ENCODE measurements at regions not wholly inside any gene's neighbourhood (a gene's known extent, or its start where the extent isn't known, plus 50 kb on each side); places are given as distances from the start of the nearest gene placed in this dataset.

GRCh38 chr4:95754667-95755066, 85.2 kb upstream of the PDHA2 start:
- H3K9me3 ChIP-seq (ENCODE audit: control insufficient read depth in 2 of 3, insufficient read depth in 1 of 3, low read length in 3 of 3) = no peaks in the 10 kb centered on the region
- DNase-seq (no peak), FAIRE-seq (no peak)
- no peak for TF ChIP-seq CTCF (IDR thresholded peaks at IDR 0.05; ENCODE audit: borderline replicate concordance, extremely low read depth, insufficient read depth)
- no peaks in the 10 kb centered on the region for H3K36me3 ChIP-seq (ENCODE audit: control insufficient read depth in 2 of 3, insufficient read depth in 3 of 3, low read length in 3 of 3)
- no peaks in the 10 kb centered on the region for H3K27me3 ChIP-seq (ENCODE audit: control insufficient read depth, insufficient read depth, low read length)
- no peak overlapping the region for H3K9ac ChIP-seq (ENCODE audit: low read length in 3 of 3)
- no peaks in the 10 kb centered on the region for H3K4me1 ChIP-seq (ENCODE audit: control insufficient read depth in 2 of 3, insufficient read depth in 2 of 3, low read depth in 1 of 3, low read length in 3 of 3)
- intact Hi-C loops (cut with DNase I) = no loop called here
- H3K27ac ChIP-seq (ENCODE audit: low read depth in 2 of 2, low read length in 2 of 2) = no peak overlapping the region
- no peak overlapping the region for H3K4me3 ChIP-seq (ENCODE audit: low read length in 3 of 3)

- no peak for FAIRE-seq
- TF ChIP-seq CTCF (IDR thresholded peaks at IDR 0.05; ENCODE audit: borderline replicate concordance, extremely low read depth, insufficient read depth) = no peak
- Histone ChIP-seq H3K9me3 (ENCODE audit: control insufficient read depth in 2 of 3, insufficient read depth in 1 of 3, low read length in 3 of 3) (no peaks in the 10 kb centered on the region), H3K27ac (ENCODE audit: low read depth in 2 of 2, low read length in 2 of 2) (no peak overlapping the region), H3K36me3 (ENCODE audit: control insufficient read depth in 2 of 3, insufficient read depth in 3 of 3, low read length in 3 of 3) (no peaks in the 10 kb centered on the region), H3K27me3 (ENCODE audit: control insufficient read depth, insufficient read depth, low read length) (no peaks in the 10 kb centered on the region), H3K9ac (ENCODE audit: low read length in 3 of 3) (no peak overlapping the region), H3K4me3 (ENCODE audit: low read length in 3 of 3) (no peak overlapping the region), H3K4me1 (ENCODE audit: control insufficient read depth in 2 of 3, insufficient read depth in 2 of 3, low read depth in 1 of 3, low read length in 3 of 3) (no peaks in the 10 kb centered on the region)
- intact Hi-C loops (cut with DNase I) = no loop called here
- DNase-seq = no peak
Observed at GRCh38 chr4:95749204-95749603, 90.7 kb upstream of the PDHA2 start.

GRCh38 chr4:95742872-95743271, 97.0 kb upstream of the PDHA2 start:
- FAIRE-seq (no peak), DNase-seq (no peak)
- Histone ChIP-seq H3K4me3 (ENCODE audit: low read length in 3 of 3) (no peak overlapping the region), H3K27me3 (ENCODE audit: control insufficient read depth, insufficient read depth, low read length) (no peaks in the 10 kb centered on the region), H3K4me1 (ENCODE audit: control insufficient read depth in 2 of 3, insufficient read depth in 2 of 3, low read depth in 1 of 3, low read length in 3 of 3) (no peaks in the 10 kb centered on the region), H3K9ac (ENCODE audit: low read length in 3 of 3) (no peak overlapping the region), H3K9me3 (ENCODE audit: control insufficient read depth in 2 of 3, insufficient read depth in 1 of 3, low read length in 3 of 3) (no peaks in the 10 kb centered on the region), H3K27ac (ENCODE audit: low read depth in 2 of 2, low read length in 2 of 2) (no peak overlapping the region), H3K36me3 (ENCODE audit: control insufficient read depth in 2 of 3, insufficient read depth in 3 of 3, low read length in 3 of 3) (no peaks in the 10 kb centered on the region)
- intact Hi-C loops (cut with DNase I) = no loop called here
- TF ChIP-seq CTCF (IDR thresholded peaks at IDR 0.05; ENCODE audit: borderline replicate concordance, extremely low read depth, insufficient read depth) = no peak

- no peak for TF ChIP-seq CTCF (IDR thresholded peaks at IDR 0.05; ENCODE audit: borderline replicate concordance, extremely low read depth, insufficient read depth)
- Histone ChIP-seq H3K27me3 (ENCODE audit: control insufficient read depth, insufficient read depth, low read length) (no peaks in the 10 kb centered on the region), H3K4me3 (ENCODE audit: low read length in 3 of 3) (no peak overlapping the region), H3K9me3 (ENCODE audit: control insufficient read depth in 2 of 3, insufficient read depth in 1 of 3, low read length in 3 of 3) (no peaks in the 10 kb centered on the region), H3K9ac (ENCODE audit: low read length in 3 of 3) (no peak overlapping the region), H3K4me1 (ENCODE audit: control insufficient read depth in 2 of 3, insufficient read depth in 2 of 3, low read depth in 1 of 3, low read length in 3 of 3) (no peaks in the 10 kb centered on the region), H3K27ac (ENCODE audit: low read depth in 2 of 2, low read length in 2 of 2) (no peak overlapping the region), H3K36me3 (ENCODE audit: control insufficient read depth in 2 of 3, insufficient read depth in 3 of 3, low read length in 3 of 3) (no peaks in the 10 kb centered on the region)
- DNase-seq (no peak), FAIRE-seq (no peak)
- intact Hi-C loops (cut with DNase I) = no loop called here
Observed at GRCh38 chr4:95742179-95742578, 97.7 kb upstream of the PDHA2 start.

All from kidney (tissue), 13 donors.